ENCODE measurements at regions not wholly inside any gene's neighbourhood (a gene's known extent, or its start where the extent isn't known, plus 50 kb on each side); places are given as distances from the start of the nearest gene placed in this dataset.

DNA sequence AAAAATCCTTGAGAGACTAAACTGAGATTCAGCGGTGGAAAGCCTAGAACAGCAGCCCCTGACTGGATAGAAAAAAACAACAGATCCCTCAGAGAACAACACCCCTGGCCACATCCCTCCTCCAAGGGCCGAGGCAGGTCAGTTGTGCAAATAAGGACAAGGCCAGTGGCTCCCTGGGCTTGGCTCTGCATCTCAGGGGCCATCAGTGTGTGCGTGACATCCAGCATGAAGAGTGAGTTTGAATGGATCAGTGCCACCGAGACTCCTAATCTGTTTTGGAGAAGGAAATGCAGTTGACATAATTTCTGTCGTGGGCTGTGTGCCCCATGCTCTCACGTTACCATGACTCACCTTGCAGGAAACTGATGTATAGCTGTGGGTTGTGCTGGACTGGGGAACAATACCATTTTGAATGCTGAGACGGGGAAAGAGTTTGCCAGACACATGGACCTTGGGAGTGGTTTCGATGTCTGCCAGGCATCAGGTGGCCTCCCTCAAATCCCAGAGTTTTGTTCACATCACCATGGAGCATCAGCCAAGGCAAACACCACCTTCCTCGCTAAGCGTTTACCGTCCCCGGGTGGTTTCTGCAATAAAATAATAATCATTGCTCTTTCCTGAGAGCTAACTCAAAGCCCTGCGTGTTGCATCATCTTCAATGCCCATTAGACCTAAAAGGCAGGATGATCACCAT is 153.2 kb upstream of the FZD8 start:
- TF ChIP-seq YY1 (IDR thresholded peaks at IDR 0.05; ENCODE audit: insufficient read depth, insufficient read length): no peak
- no peak for TF ChIP-seq ZNF274 (IDR thresholded peaks at IDR 0.05; ENCODE audit: low read depth, low read length)
- TF ChIP-seq SUZ12 (IDR thresholded peaks at IDR 0.05; ENCODE audit: extremely low read depth, insufficient read depth, insufficient read length): no peak

Measured in NT2/D1 (cell line).